Stimulated activated CD8-positive, alpha-beta memory T cell treated with anti-CD3 and anti-CD28 coated beads, Interleukin-7, amount 100 ng/mL, for 48 hours (primary cell): ENCODE measurements at regions not wholly inside any gene's neighbourhood (a gene's known extent, or its start where the extent isn't known, plus 50 kb on each side); places are given as distances from the start of the nearest gene placed in this dataset.
"Not testable (repeated sequence)": the region's sequence is repeated elsewhere in the genome, so short reads cannot be mapped to it uniquely, and the experiment has no call there.

ENCODE experiments used
- DNase-seq, 2 donors: peaks; one replicate each; pipeline ENCODE4 v3.0.0-alpha.2; 2020; ENCODE audit warnings: low read depth in 1 of 2; ENCODE audit errors: extremely low read depth in 1 of 2

DNA sequence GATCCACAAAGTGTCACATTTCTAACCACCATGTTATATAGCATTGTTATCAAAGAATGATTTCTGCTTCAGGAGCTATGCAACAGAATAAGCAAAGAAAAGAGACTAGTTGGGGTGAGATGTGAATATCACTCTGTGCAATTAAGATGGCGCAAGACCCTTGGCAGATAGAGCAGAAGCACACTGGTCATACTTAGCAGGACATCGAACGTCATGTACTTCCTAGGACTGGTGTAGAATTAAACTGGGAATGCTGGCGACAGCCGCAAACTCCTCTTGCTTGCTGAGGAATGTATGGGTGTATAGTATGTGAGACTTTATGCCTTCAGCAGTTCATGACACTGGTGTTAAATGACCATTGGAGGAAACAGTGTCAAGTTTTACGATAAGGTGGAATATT is 207.0 kb downstream of the LRRC70 start:
- no peak for DNase-seq

DNA sequence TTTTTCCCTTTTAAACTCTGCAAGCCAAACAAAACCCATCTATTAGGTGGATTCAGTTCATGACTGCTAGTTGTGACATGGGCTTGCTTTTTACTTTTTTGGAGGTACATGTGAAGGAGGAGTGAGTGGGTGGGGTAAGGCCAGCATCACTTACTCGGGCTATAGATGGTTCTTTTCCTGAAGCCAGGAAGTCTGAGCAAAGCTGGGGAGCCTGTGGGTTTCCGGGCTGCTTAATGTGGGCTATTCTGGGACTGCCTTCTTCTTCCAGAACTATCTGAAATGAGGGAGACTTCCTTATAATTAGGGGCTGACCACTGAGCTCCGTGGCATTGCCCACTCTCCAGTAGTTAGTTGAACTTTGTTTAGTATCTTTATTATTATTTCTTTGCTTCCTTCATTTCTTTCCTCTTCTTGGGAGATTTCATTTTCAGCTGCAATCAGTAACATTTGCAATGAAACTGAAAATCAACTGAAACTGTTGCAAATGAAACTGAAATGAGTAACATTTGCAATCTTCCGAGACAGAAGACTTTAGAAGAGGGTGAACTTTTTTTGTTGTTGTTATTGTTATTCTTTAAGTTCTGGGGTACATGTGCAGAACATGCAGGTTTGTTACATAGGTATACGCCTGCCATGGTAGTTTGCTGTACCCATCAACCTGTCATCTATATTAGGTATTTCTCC is 204.9 kb downstream of the LRRC70 start:
- DNase-seq = no peak

GRCh38 chr5:62780888-62781287 is 202.3 kb downstream of the LRRC70 start:
- no peak for DNase-seq

- no peak for DNase-seq
These were observed 201.6 kb downstream of the LRRC70 start for GRCh38 chr5:62780230-62780629.

DNA sequence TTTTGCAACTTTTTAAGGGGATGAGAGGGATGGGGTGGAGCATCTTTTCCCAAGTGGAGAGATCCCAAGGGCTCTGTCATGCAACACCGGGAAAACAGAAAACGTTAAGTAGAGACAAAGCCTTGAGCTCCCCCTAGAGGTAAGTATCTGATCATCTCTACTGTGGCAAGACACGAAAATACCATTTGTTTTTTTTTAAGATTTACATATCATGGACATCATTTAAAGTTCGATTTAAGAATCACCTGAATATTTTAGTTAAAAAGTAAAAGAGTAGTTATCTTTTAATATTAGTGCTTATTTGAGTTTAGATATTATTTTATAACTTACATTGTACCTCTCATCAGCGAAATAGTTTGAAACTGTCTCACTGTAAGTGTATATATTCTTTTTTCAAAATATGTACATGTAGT is 200.4 kb downstream of the LRRC70 start:
- DNase-seq = no peak

GRCh38 chr5:62778316-62779009 is 199.8 kb downstream of the LRRC70 start:
- DNase-seq = no peak

GRCh38 chr5:62777081-62777480 is 198.5 kb downstream of the LRRC70 start:
- DNase-seq = not testable (repeated sequence)

GRCh38 chr5:62776592-62776991 is 198.0 kb downstream of the LRRC70 start:
- DNase-seq = not testable (repeated sequence)

- DNase-seq = no peak
These were observed 194.8 kb downstream of the LRRC70 start for GRCh38 chr5:62773460-62773859.

DNA sequence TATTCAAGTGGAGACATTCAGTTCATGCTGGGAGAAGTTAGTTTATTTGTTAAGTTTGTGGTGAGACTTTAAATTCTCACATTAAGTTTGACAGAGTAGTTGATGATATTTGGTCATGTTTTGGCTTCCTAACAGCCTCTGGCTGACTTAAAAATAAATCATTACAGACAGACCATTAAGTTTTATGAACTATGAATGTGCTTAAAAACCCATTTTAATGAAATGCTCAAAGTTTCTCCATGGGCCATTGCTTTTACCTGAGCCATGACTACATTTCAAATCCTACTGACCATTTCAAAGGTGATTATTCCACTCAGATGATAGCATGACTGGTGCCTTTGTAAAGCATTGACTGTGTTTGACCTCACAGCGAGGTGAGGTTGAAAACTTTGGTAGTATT is 192.7 kb downstream of the LRRC70 start:
- DNase-seq = no peak

- no peak for DNase-seq
These were observed 189.0 kb downstream of the LRRC70 start for GRCh38 chr5:62767650-62768049.

DNA sequence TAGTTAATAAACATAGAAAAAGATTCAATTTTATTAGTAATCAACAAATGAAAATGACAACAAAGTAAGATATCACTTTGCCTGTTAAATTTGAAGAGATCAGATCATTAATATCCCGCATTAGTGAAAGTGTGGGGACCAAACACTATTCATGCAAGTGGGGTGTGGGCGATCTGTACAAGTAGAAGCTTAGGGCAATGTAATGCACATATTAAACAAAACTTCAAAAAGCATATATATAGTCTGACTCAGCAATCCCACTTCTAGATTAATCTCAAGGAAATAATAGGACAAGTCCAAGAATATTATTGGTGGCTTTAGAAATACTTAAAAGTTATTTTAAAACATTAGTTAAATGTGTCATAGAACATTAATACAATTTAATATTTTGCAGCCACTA is 188.5 kb downstream of the LRRC70 start:
- no peak for DNase-seq

- no peak for DNase-seq
These were observed 183.9 kb downstream of the LRRC70 start for GRCh38 chr5:62762503-62762902.

DNA sequence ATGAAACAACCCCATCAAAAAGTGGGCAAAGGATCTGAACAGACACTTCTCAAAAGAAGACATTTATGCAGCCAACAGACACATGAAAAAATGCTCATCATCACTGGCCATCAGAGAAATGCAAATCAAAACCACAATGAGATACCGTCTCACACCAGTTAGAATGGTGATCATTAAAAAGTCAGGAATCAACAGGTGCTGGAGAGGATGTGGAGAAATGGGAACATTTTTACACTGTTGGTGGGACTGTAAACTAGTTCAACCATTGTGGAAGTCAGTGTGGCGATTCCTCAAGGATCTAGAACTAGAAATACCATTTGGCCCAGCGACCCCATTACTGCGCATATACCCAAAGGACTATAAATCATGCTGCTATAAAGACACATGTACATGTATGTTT is 179.1 kb downstream of the LRRC70 start:
- not testable (repeated sequence) for DNase-seq

DNA sequence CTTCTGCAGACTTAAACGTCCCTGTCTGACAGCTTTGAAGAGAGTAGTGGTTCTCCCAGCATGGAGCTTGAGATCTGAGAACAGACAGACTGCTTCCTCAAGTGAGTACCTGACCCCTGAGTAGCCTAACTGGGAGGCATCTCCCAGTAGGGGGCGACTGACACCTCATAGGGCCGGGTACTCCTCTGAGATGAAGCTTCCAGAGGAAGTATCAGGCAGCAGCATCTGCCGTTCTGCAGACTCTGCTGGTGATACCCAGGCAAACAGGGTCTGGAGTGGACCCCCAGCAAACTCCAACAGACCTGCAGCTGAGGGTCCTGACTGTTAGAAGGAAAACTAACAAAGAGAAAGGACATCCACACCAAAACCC is 174.4 kb downstream of the LRRC70 start:
- DNase-seq = not testable (repeated sequence)

GRCh38 chr5:62752056-62752997 is 173.7 kb downstream of the LRRC70 start:
- not testable (repeated sequence) for DNase-seq

DNA sequence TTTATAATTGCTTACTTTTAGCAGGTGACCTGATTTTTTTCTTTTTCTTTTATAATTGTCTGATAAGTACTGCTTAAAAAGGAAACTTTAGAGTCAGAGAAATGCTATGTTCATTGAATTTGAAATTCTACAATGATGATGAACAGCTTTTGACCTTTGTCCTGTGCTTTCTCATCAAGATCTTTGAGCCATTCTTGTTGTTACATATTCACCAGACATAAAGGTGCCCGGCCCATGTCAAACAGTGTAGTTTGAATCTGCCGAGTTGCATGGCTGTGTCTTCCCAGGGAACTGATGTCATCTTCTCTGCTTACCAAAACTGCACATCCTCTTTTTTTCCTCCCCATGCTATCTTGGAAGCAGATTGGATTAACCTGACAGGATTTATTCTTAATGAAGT is 163.6 kb downstream of the LRRC70 start:
- no peak for DNase-seq

DNA sequence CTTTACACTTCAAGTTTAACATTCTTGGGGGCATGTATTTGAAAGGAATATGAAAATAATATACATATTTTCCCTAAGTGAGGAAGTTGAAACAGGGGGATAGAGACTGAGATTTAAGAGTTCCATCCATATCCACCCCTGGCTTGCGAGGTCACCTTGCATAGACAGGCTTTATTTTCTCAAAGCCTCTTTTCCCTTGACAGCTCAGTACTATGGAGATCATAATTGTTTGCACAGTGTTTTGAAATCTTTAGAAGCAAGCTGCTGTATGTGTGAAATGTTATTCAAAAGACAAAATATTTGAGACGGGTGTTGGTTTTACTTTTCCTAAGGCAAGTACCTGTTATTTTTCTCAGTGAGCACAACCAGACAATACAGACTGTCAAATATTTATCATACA is 163.1 kb downstream of the LRRC70 start:
- DNase-seq = no peak

DNA sequence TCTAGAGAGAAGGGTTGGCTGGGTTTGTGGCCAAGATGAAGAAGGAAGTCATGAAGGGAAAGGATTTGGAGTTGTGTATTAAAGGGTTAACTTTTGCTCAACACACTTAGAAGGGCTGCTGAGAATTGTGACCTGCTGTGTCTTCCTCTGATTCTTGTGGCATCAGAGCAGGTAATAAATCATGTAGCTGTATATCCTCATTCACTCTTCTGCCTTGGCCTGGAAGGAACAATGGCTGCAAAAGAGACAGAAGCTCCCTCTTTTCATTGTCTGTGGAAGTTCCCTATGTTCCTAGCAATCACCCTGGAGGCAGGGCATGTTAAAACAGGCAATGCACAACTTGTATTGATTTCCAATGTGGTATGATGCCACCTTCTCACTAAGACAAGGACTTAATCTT is 159.1 kb downstream of the LRRC70 start:
- no peak for DNase-seq

DNA sequence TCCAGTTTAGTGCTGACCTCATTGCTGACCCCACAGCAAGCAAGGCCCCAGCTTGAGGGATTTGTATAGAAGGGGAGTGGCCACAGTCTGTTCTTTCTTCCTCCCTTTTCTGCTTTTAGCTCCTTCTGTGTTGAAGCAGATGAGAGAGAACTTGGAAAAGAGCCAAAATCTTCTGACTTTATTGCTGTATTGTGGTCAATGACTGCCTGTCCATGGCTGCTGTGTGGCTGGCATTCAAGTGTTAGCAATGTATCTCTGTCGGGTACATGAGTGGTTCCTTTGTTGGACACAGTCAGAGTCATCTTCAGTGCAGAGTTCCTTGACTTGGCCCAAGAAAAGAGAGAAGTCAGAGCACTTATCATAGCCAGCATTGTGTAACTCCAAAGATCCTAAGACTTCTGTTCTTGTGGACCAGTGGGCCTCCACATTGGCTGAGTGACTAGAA is 154.1 kb downstream of the LRRC70 start:
- no peak for DNase-seq

GRCh38 chr5:62731022-62731421 is 152.4 kb downstream of the LRRC70 start:
- no peak for DNase-seq
